Ovary (tissue), 7 donors: ENCODE measurements at regions not wholly inside any gene's neighbourhood (a gene's known extent, or its start where the extent isn't known, plus 50 kb on each side); places are given as distances from the start of the nearest gene placed in this dataset.

Experiments used
- DNase-seq, 5 donors: peaks; one replicate each; pipeline ENCODE4 v3.0.0-alpha.2; 2019 to 2020
- H3K27ac ChIP-seq, 2 donors: fragments of 200-600 bp; one replicate each; pipeline versions ENCODE4 v1.5.1 to v1.8.0; 2019 to 2022
- H3K27me3 ChIP-seq: fragments of 200-600 bp; one replicate; pipeline ENCODE4 v1.8.0; 2022
- H3K36me3 ChIP-seq: fragments of 200-600 bp; sonication (generic); one replicate; pipeline ENCODE4 v1.5.1; 2019
- H3K4me1 ChIP-seq: one replicate; pipeline ENCODE4 v1.8.1; 2013; ENCODE audit warnings: mild to moderate bottlenecking, moderate library complexity; ENCODE audit not compliant: insufficient read depth
- H3K4me3 ChIP-seq: fragments of 200-600 bp; sonication (generic); one replicate; pipeline ENCODE4 v1.5.1; 2017
- H3K9me3 ChIP-seq, 2 donors: fragments of 200-600 bp in 1 of 2; sonication (generic) in 1 of 2; one replicate each; pipeline versions ENCODE4 v1.5.1 to v1.8.1; 2013 to 2019; ENCODE audit warnings: mild to moderate bottlenecking in 1 of 2, moderate library complexity in 1 of 2
- CTCF ChIP-seq, 3 donors: fragments of 450-650 bp in 2 of 3; fragments of 200-600 bp in 1 of 3; IDR thresholded peaks; one replicate each; pipeline versions ENCODE4 v1.5.1 to v1.8.0; 2016 to 2022; ENCODE audit warnings: antibody characterized with exemption in 3 of 3, mild to moderate bottlenecking in 1 of 3
- EP300 ChIP-seq: sonication (generic); formaldehyde crosslinking; IDR thresholded peaks from one replicate; pipeline ENCODE4 v1.6.1; 2017; ENCODE audit warnings: antibody characterized with exemption
- POLR2A ChIP-seq: fragments of 450-650 bp; IDR thresholded peaks from one replicate; pipeline ENCODE4 v1.6.1; 2017; ENCODE audit warnings: antibody characterized with exemption, mild to moderate bottlenecking, moderate library complexity
- WGBS, 3 donors: extraction: QIAGEN DNeasy Blood & Tissue Kit in 1 of 3; methylation state at CpG; one replicate each; pipeline versions ENCODE4 v1.1.5 to v1.1.7; 2013 to 2017; 5-methylcytosine and 5-hydroxymethylcytosine counted together
- intact Hi-C, 4 donors: fragments of 100-400 bp; cut with DNase I; formaldehyde crosslinking; loops; one replicate each; pipeline versions ENCODE4 v1.11.0 to v1.15.1; 2022 to 2023
- donor health status: DM: no; HTN: no; CAD: no; lungs with moderate emphysema.
- donor health status: DM: no; HTN: no; CAD: no.
- donor health status: Bipolar disorder and iron deficiency.
- donor health status: DM: no; HTN: no; CAD: no.
- donor health status: DM: yes; HTN: yes; CAD: no.

GRCh38 chr5:125125031-125125823, 378.8 kb upstream of the ZNF608 start:
- Histone ChIP-seq H3K4me1 (no peaks in the 10 kb centered on the region), H3K36me3 (no peaks in the 10 kb centered on the region), H3K4me3 (no peak overlapping the region), H3K27me3 (no peaks in the 10 kb centered on the region), H3K27ac (no peak overlapping the region), H3K9me3 (no peaks in the 10 kb centered on the region)
- TF ChIP-seq POLR2A (no peak), EP300 (no peak), CTCF (IDR thresholded peaks at IDR 0.05) (no peak)
- intact Hi-C loops: no loop called here
- 57 to 66% (median 62%) methylated on average over 6 of the region's 6 CpGs for WGBS, 3 donors
- no peak for DNase-seq

- Histone ChIP-seq H3K36me3 (no peaks in the 10 kb centered on the region), H3K27ac (no peak overlapping the region), H3K4me3 (no peak overlapping the region), H3K27me3 (no peaks in the 10 kb centered on the region), H3K4me1 (no peaks in the 10 kb centered on the region), H3K9me3 (no peaks in the 10 kb centered on the region)
- TF ChIP-seq CTCF (IDR thresholded peaks at IDR 0.05) (no peak), EP300 (no peak), POLR2A (no peak)
- intact Hi-C loops: no loop called here
- no peak for DNase-seq
Observed at GRCh38 chr5:125126050-125126449, 379.6 kb upstream of the ZNF608 start.

- DNase-seq: no peak
- Histone ChIP-seq H3K27ac (no peak overlapping the region), H3K36me3 (no peaks in the 10 kb centered on the region), H3K9me3 (no peaks in the 10 kb centered on the region), H3K27me3 (no peaks in the 10 kb centered on the region), H3K4me1 (no peaks in the 10 kb centered on the region), H3K4me3 (no peak overlapping the region)
- intact Hi-C loops: no loop called here
- 92 to 97% (median 94%) methylated on average over 4 of the region's 4 CpGs for WGBS, 3 donors
- no peak for TF ChIP-seq EP300
- no peak for TF ChIP-seq CTCF (IDR thresholded peaks at IDR 0.05)
- TF ChIP-seq POLR2A: no peak
Observed at GRCh38 chr5:125129151-125129806, 382.8 kb upstream of the ZNF608 start.

GRCh38 chr5:125130591-125130990, 384.2 kb upstream of the ZNF608 start:
- Histone ChIP-seq H3K36me3 (no peaks in the 10 kb centered on the region), H3K4me3 (no peak overlapping the region), H3K4me1 (no peaks in the 10 kb centered on the region), H3K27me3 (no peaks in the 10 kb centered on the region), H3K27ac (no peak overlapping the region), H3K9me3 (no peaks in the 10 kb centered on the region)
- no peak for DNase-seq
- TF ChIP-seq POLR2A (no peak), CTCF (IDR thresholded peaks at IDR 0.05) (no peak), EP300 (no peak)
- WGBS, 3 donors: 94 to 97% (median 94%) methylated on average over 2 of the region's 2 CpGs
- intact Hi-C loops: no loop called here
